Keratinocyte (primary cell): ENCODE measurements at regions not wholly inside any gene's neighbourhood (a gene's known extent, or its start where the extent isn't known, plus 50 kb on each side); places are given as distances from the start of the nearest gene placed in this dataset.

Source experiments
- DNase-seq: peaks from one replicate; pipeline ENCODE4 v3.0.0-alpha.2; 2011; ENCODE audit warnings: low read depth, missing footprints, low spot score
- FAIRE-seq: peaks from 2 replicates; lab custom pipeline; 2011; peaks lifted over from hg19 to GRCh38; lab: Jason Lieb, UNC
- H2AFZ ChIP-seq: 2 replicates; pipeline ENCODE4 v1.6.0; 2012; ENCODE audit warnings: low read length, control low read depth, inconsistent platforms; ENCODE audit not compliant: control insufficient read depth
- H3K27ac ChIP-seq: 2 replicates; pipeline ENCODE4 v1.5.1; 2011; ENCODE audit warnings: low read length; ENCODE audit not compliant: control insufficient read depth, insufficient read depth
- H3K27me3 ChIP-seq: 3 replicates; pipeline ENCODE4 v1.6.0; 2011; ENCODE audit warnings: low read length; ENCODE audit not compliant: control insufficient read depth, insufficient read depth; ENCODE audit errors: extremely low read depth
- H3K36me3 ChIP-seq, 2 experiments: 2 replicates in 1 of 2; 3 replicates in 1 of 2; pipeline ENCODE4 v1.5.1; 2011; ENCODE audit warnings: low read length in 2 of 2, mild to moderate bottlenecking in 1 of 2; ENCODE audit not compliant: control insufficient read depth in 2 of 2, insufficient read depth in 2 of 2; ENCODE audit errors: extremely low read depth in 1 of 2
- H3K4me1 ChIP-seq: 3 replicates; pipeline ENCODE4 v1.5.1; 2011; ENCODE audit warnings: low read length; ENCODE audit not compliant: control insufficient read depth, insufficient read depth; ENCODE audit errors: extremely low read depth
- H3K4me2 ChIP-seq: 3 replicates; pipeline ENCODE4 v1.6.0; 2011; ENCODE audit warnings: low read depth, low read length; ENCODE audit not compliant: control insufficient read depth, insufficient read depth; ENCODE audit errors: extremely low read depth
- H3K4me3 ChIP-seq, 3 experiments: fragments of 200-600 bp in 1 of 3; sonication (generic) in 1 of 3; 2 replicates in 2 of 3; 3 replicates in 1 of 3; pipeline ENCODE4 v1.5.1; 2011 to 2016; ENCODE audit warnings: low read length in 3 of 3, mild to moderate bottlenecking in 3 of 3, control low read depth in 2 of 3, inconsistent platforms in 1 of 3, low read depth in 1 of 3, mixed read lengths in 1 of 3, mixed run types in 1 of 3, moderate library complexity in 1 of 3; ENCODE audit not compliant: control insufficient read depth in 2 of 3, insufficient read depth in 2 of 3; ENCODE audit errors: extremely low read depth in 1 of 3
- H3K79me2 ChIP-seq: 2 replicates; pipeline ENCODE4 v1.6.0; 2012; ENCODE audit warnings: low read length; ENCODE audit not compliant: control insufficient read depth, insufficient read depth
- H3K9ac ChIP-seq: 3 replicates; pipeline ENCODE4 v1.6.0; 2011; ENCODE audit warnings: low read length; ENCODE audit not compliant: control insufficient read depth, insufficient read depth; ENCODE audit errors: extremely low read depth
- H3K9me1 ChIP-seq: 3 replicates; pipeline ENCODE4 v1.6.0; 2011; ENCODE audit warnings: low read length; ENCODE audit not compliant: control insufficient read depth, insufficient read depth; ENCODE audit errors: extremely low read depth
- H3K9me3 ChIP-seq: 2 replicates; pipeline ENCODE4 v1.5.1; 2012; ENCODE audit warnings: low read depth, low read length; ENCODE audit not compliant: control insufficient read depth
- H4K20me1 ChIP-seq: 3 replicates; pipeline ENCODE4 v1.6.0; 2011; ENCODE audit warnings: low read length; ENCODE audit not compliant: control insufficient read depth, insufficient read depth; ENCODE audit errors: extremely low read depth
- CTCF ChIP-seq, 3 experiments: IDR thresholded peaks in 1 of 3; conservative IDR thresholded peaks in 1 of 3; optimal IDR thresholded peaks in 1 of 3; 2 replicates in 2 of 3; 3 replicates in 1 of 3; pipeline versions ENCODE3 to v1.5.1; 2011; ENCODE audit warnings: low read length in 3 of 3, mild to moderate bottlenecking in 3 of 3, moderate library complexity in 2 of 3, control low read depth in 1 of 3, inconsistent platforms in 1 of 3; ENCODE audit not compliant: insufficient read depth in 2 of 3; ENCODE audit errors: extremely low read depth in 1 of 3
- EZH2 ChIP-seq: IDR thresholded peaks from one replicate; pipeline ENCODE4 v1.6.1; 2012; ENCODE audit warnings: inconsistent platforms, mild to moderate bottlenecking, low read length, moderate library complexity
- dilution Hi-C: fragments of 300-500 bp; cut with MboI; formaldehyde crosslinking; loops from one replicate; pipeline ENCODE4 v1.7.0; 2020; ENCODE audit warnings: low sequenced_read_pairs; ENCODE audit not compliant: extremely low pct_ligation_motif_present

GRCh38 chr5:125219710-125220109 is 473.3 kb upstream of the ZNF608 start:
- H2AFZ ChIP-seq: no peak overlapping the region
- H3K4me3 ChIP-seq: no peak overlapping the region
- dilution Hi-C loops: no loop called here
- no peaks in the 10 kb centered on the region for H4K20me1 ChIP-seq
- FAIRE-seq: no peak
- H3K4me1 ChIP-seq: peaks cover 7% of the 10 kb centered on the region
- no peaks in the 10 kb centered on the region for H3K9me1 ChIP-seq
- H3K79me2 ChIP-seq: no peaks in the 10 kb centered on the region
- no peak for TF ChIP-seq EZH2
- no peak for TF ChIP-seq CTCF (optimal IDR thresholded peaks at IDR 0.05 in 1 of 3, IDR thresholded peaks at IDR 0.05 in 1 of 3, conservative IDR thresholded peaks at IDR 0.05 in 1 of 3; ENCODE audit: extremely low read depth in 1 of 3, insufficient read depth in 2 of 3, low read length in 3 of 3)
- DNase-seq: no peak
- H3K27ac ChIP-seq: no peak overlapping the region
- H3K9ac ChIP-seq: no peak overlapping the region
- no peak overlapping the region for H3K4me2 ChIP-seq
- no peaks in the 10 kb centered on the region for H3K36me3 ChIP-seq
- no peaks in the 10 kb centered on the region for H3K9me3 ChIP-seq
- no peaks in the 10 kb centered on the region for H3K27me3 ChIP-seq

GRCh38 chr5:125220284-125220683 is 473.8 kb upstream of the ZNF608 start:
- Histone ChIP-seq H3K4me2 (no peak overlapping the region), H3K79me2 (no peaks in the 10 kb centered on the region), H3K27ac (no peak overlapping the region), H3K36me3 (no peaks in the 10 kb centered on the region), H4K20me1 (no peaks in the 10 kb centered on the region), H2AFZ (no peak overlapping the region), H3K4me1 (peaks cover 6% of the 10 kb centered on the region), H3K27me3 (no peaks in the 10 kb centered on the region), H3K9me3 (no peaks in the 10 kb centered on the region), H3K9ac (no peak overlapping the region), H3K9me1 (no peaks in the 10 kb centered on the region), H3K4me3 (no peak overlapping the region)
- FAIRE-seq (no peak), DNase-seq (no peak)
- dilution Hi-C loops: no loop called here
- no peak for TF ChIP-seq EZH2
- no peak for TF ChIP-seq CTCF (optimal IDR thresholded peaks at IDR 0.05 in 1 of 3, IDR thresholded peaks at IDR 0.05 in 1 of 3, conservative IDR thresholded peaks at IDR 0.05 in 1 of 3; ENCODE audit: extremely low read depth in 1 of 3, insufficient read depth in 2 of 3, low read length in 3 of 3)
